Gastrocnemius medialis (tissue), 4 donors: ENCODE measurements at regions not wholly inside any gene's neighbourhood (a gene's known extent, or its start where the extent isn't known, plus 50 kb on each side); places are given as distances from the start of the nearest gene placed in this dataset.

Experiments used
- CTCF ChIP-seq, 5 experiments: fragments of 450-650 bp in 3 of 5; fragments of 200-600 bp in 2 of 5; sonication (generic) in 2 of 5; IDR thresholded peaks in 4 of 5; conservative IDR thresholded peaks in 1 of 5; 1 replicate in 4 of 5; 2 replicates in 1 of 5; pipeline ENCODE4 v1.5.1; 2016 to 2019; ENCODE audit warnings: antibody characterized with exemption in 5 of 5, mild to moderate bottlenecking in 3 of 5, moderate library complexity in 3 of 5
- POLR2A ChIP-seq, 2 donors: fragments of 450-650 bp; IDR thresholded peaks; one replicate each; pipeline ENCODE4 v1.6.1; 2017; ENCODE audit warnings: antibody characterized with exemption in 2 of 2, mild to moderate bottlenecking in 2 of 2, moderate library complexity in 2 of 2

- TF ChIP-seq CTCF (IDR thresholded peaks at IDR 0.05 in 4 of 5, conservative IDR thresholded peaks at IDR 0.05 in 1 of 5) (no peak), POLR2A (IDR thresholded peaks at IDR 0.05) (no peak)
Observed at GRCh38 chr13:50730496-50731351, 112.8 kb downstream of the DLEU7 start.
